ENCODE measurements at regions not wholly inside any gene's neighbourhood (a gene's known extent, or its start where the extent isn't known, plus 50 kb on each side); places are given as distances from the start of the nearest gene placed in this dataset.
A peak's percentile ranks its signal among the peaks of the same experiment; 100 is the strongest.

DNA sequence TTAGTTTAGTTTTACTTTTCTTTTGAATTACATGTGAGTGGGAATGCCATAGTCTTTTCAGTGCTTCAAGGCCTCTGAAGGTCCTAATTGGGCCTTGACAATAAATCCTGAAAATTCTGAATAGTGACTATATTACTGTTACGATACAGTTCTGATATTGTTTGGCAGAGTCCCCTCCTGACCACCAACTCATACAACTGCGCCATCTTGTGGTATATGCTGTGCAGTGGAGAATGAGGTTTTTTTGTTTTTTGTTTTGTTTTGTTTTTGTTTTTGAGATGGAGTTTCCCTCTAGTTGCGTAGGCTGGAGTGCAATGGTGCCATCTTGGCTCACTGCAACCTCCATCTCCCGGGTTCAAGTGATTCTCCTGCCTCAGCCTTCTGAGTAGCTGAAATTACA, 56.6 kb upstream of the CHRDL1 start:
- no peaks in the 10 kb centered on the region for H3K27me3 ChIP-seq (replicated peaks in 1 of 2; ENCODE audit: control insufficient read depth in 2 of 2, insufficient read depth in 2 of 2, low read length in 1 of 2)
- WGBS (ENCODE audit: insufficient coverage, insufficient replicate concordance, low lambda C conversion rate, missing lambda C conversion rate), result 25% methylated on average over 4 of the region's 4 CpGs
- SMC1A ChIA-PET (ENCODE audit: uncharacterized antibody, unreplicated experiment), result no interaction called here
- TF ChIP-seq RAD21 (IDR thresholded peaks at IDR 0.05; ENCODE audit: insufficient read depth, low read depth, low read length) (peak; percentile 52), CHD1 (IDR thresholded peaks at IDR 0.05; ENCODE audit: low read depth, low read length) (no peak), KAT2A (conservative IDR thresholded peaks at IDR 0.05; ENCODE audit: control insufficient read depth, low read depth, low read length) (no peak), SMC3 (IDR thresholded peaks at IDR 0.05; ENCODE audit: borderline replicate concordance, low read length) (peak; percentile 39), RUNX3 (IDR thresholded peaks at IDR 0.05; ENCODE audit: low read length) (peak; percentile 63), RFX5 (IDR thresholded peaks at IDR 0.05; ENCODE audit: low read depth, low read length) (no peak), MXI1 (IDR thresholded peaks at IDR 0.05; ENCODE audit: low read depth, low read length) (no peak), WRNIP1 (IDR thresholded peaks at IDR 0.05; ENCODE audit: borderline replicate concordance, low read depth, low read length) (no peak), CREM (IDR thresholded peaks at IDR 0.05; ENCODE audit: low read depth) (no peak), CREB1 (IDR thresholded peaks at IDR 0.05; ENCODE audit: low read depth) (no peak)
- TF ChIP-seq, protein P1, sequence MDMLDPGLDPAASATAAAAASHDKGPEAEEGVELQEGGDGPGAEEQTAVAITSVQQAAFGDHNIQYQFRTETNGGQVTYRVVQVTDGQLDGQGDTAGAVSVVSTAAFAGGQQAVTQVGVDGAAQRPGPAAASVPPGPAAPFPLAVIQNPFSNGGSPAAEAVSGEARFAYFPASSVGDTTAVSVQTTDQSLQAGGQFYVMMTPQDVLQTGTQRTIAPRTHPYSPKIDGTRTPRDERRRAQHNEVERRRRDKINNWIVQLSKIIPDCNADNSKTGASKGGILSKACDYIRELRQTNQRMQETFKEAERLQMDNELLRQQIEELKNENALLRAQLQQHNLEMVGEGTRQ (IDR thresholded peaks at IDR 0.05; ENCODE audit: borderline replicate concordance, low read depth, low read length), result no peak
- TF ChIP-seq, protein P2, sequence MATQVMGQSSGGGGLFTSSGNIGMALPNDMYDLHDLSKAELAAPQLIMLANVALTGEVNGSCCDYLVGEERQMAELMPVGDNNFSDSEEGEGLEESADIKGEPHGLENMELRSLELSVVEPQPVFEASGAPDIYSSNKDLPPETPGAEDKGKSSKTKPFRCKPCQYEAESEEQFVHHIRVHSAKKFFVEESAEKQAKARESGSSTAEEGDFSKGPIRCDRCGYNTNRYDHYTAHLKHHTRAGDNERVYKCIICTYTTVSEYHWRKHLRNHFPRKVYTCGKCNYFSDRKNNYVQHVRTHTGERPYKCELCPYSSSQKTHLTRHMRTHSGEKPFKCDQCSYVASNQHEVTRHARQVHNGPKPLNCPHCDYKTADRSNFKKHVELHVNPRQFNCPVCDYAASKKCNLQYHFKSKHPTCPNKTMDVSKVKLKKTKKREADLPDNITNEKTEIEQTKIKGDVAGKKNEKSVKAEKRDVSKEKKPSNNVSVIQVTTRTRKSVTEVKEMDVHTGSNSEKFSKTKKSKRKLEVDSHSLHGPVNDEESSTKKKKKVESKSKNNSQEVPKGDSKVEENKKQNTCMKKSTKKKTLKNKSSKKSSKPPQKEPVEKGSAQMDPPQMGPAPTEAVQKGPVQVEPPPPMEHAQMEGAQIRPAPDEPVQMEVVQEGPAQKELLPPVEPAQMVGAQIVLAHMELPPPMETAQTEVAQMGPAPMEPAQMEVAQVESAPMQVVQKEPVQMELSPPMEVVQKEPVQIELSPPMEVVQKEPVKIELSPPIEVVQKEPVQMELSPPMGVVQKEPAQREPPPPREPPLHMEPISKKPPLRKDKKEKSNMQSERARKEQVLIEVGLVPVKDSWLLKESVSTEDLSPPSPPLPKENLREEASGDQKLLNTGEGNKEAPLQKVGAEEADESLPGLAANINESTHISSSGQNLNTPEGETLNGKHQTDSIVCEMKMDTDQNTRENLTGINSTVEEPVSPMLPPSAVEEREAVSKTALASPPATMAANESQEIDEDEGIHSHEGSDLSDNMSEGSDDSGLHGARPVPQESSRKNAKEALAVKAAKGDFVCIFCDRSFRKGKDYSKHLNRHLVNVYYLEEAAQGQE (IDR thresholded peaks at IDR 0.05; ENCODE audit: low read depth, low read length), result no peak
- TF ChIP-seq, protein P3, sequence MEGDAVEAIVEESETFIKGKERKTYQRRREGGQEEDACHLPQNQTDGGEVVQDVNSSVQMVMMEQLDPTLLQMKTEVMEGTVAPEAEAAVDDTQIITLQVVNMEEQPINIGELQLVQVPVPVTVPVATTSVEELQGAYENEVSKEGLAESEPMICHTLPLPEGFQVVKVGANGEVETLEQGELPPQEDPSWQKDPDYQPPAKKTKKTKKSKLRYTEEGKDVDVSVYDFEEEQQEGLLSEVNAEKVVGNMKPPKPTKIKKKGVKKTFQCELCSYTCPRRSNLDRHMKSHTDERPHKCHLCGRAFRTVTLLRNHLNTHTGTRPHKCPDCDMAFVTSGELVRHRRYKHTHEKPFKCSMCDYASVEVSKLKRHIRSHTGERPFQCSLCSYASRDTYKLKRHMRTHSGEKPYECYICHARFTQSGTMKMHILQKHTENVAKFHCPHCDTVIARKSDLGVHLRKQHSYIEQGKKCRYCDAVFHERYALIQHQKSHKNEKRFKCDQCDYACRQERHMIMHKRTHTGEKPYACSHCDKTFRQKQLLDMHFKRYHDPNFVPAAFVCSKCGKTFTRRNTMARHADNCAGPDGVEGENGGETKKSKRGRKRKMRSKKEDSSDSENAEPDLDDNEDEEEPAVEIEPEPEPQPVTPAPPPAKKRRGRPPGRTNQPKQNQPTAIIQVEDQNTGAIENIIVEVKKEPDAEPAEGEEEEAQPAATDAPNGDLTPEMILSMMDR (IDR thresholded peaks at IDR 0.05 in 2 of 3, conservative IDR thresholded peaks at IDR 0.05 in 1 of 3; ENCODE audit: control insufficient read depth in 2 of 3, extremely low read depth in 1 of 3, insufficient read depth in 1 of 3, low read depth in 3 of 3, low read length in 3 of 3), result peak; percentile 34 to 57 (median 43); a peak in 3 of 6 replicates
- TF ChIP-seq, protein P4, sequence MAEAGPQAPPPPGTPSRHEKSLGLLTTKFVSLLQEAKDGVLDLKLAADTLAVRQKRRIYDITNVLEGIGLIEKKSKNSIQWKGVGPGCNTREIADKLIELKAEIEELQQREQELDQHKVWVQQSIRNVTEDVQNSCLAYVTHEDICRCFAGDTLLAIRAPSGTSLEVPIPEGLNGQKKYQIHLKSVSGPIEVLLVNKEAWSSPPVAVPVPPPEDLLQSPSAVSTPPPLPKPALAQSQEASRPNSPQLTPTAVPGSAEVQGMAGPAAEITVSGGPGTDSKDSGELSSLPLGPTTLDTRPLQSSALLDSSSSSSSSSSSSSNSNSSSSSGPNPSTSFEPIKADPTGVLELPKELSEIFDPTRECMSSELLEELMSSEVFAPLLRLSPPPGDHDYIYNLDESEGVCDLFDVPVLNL (IDR thresholded peaks at IDR 0.05; ENCODE audit: low read depth, low read length), result no peak
- no peaks in the 10 kb centered on the region; the same call in 1 of the 2 replicates for H3K4me1 ChIP-seq (ENCODE audit: control insufficient read depth, insufficient read depth, low read length)
- no TSS peak for BruUV-seq (replicated peaks)
- H3K27ac ChIP-seq (ENCODE audit: control insufficient read depth, insufficient read depth), result no peak overlapping the region
- no peak overlapping the region for H3K9ac ChIP-seq (ENCODE audit: control insufficient read depth, insufficient read depth, low read length)
- in situ Hi-C loops (cut with MboI), result loop anchor here (10.0 kb wide), 1 partner anchor 393 kb away; no protein-coding TSS in a partner anchor
- H3K4me2 ChIP-seq (ENCODE audit: control insufficient read depth, insufficient read depth), result no peak overlapping the region
- CTCF ChIA-PET, result interaction anchor here (0.7 to 2.6 kb wide), 9 partner anchors 14 to 1948 kb away, joined by 3 to 13 read pairs (median 3); no protein-coding TSS in a partner anchor
- no peak for DNase-seq (ENCODE audit: low read depth, low spot score)
- H3K79me2 ChIP-seq (ENCODE audit: control insufficient read depth, insufficient read depth, low read length), result no peaks in the 10 kb centered on the region
- H2AFZ ChIP-seq (ENCODE audit: control insufficient read depth, low read depth, low read length), result no peak overlapping the region
- H3K36me3 ChIP-seq (ENCODE audit: control insufficient read depth in 2 of 2, insufficient read depth in 2 of 2, low read length in 1 of 2), result no peaks in the 10 kb centered on the region
- RAD21 ChIA-PET (ENCODE audit: unreplicated experiment), result interaction anchor here (2.0 kb wide), 1 partner anchor 404 kb away, joined by 5 read pairs; no protein-coding TSS in a partner anchor
- ATAC-seq, result peak; percentile 73
- intact Hi-C loops (cut with micrococcal nuclease; ENCODE audit: unreplicated experiment), result loop anchor here (5.0 to 10.0 kb wide), 2 partner anchors 393 to 690 kb away; no protein-coding TSS in a partner anchor
- POLR2A ChIA-PET, result no interaction called here
- FAIRE-seq, result no peak
- no peak overlapping the region for H3K4me3 ChIP-seq
- H4K20me1 ChIP-seq (ENCODE audit: control insufficient read depth, insufficient read depth), result no peaks in the 10 kb centered on the region; the same call in 1 of the 2 replicates
- H3K9me3 ChIP-seq (replicated peaks; ENCODE audit: control insufficient read depth, insufficient read depth, low read length), result no peaks in the 10 kb centered on the region
